Osteocyte (in vitro differentiated cells): ENCODE measurements at regions not wholly inside any gene's neighbourhood (a gene's known extent, or its start where the extent isn't known, plus 50 kb on each side); places are given as distances from the start of the nearest gene placed in this dataset.

Source experiments
- DNase-seq: peaks from one replicate; pipeline ENCODE4 v3.0.0; 2021; ENCODE audit warnings: mixed read lengths; ENCODE audit not compliant: unreplicated experiment; ENCODE audit errors: extremely low spot score
- H3K27ac Mint-ChIP-seq: one replicate; pipeline ENCODE4 v1.8.0; 2021; ENCODE audit warnings: mild to moderate bottlenecking, mixed read lengths; ENCODE audit not compliant: unreplicated experiment
- H3K27me3 Mint-ChIP-seq: one replicate; pipeline ENCODE4 v1.8.0; 2021; ENCODE audit warnings: mixed read lengths; ENCODE audit not compliant: unreplicated experiment
- H3K36me3 Mint-ChIP-seq: one replicate; pipeline ENCODE4 v1.8.0; 2021; ENCODE audit warnings: mixed read lengths; ENCODE audit not compliant: unreplicated experiment
- H3K4me1 Mint-ChIP-seq: one replicate; pipeline ENCODE4 v1.8.0; 2021; ENCODE audit warnings: mixed read lengths; ENCODE audit not compliant: unreplicated experiment
- H3K4me3 Mint-ChIP-seq: one replicate; pipeline ENCODE4 v1.8.0; 2021; ENCODE audit warnings: mild to moderate bottlenecking, moderate library complexity, mixed read lengths; ENCODE audit not compliant: unreplicated experiment
- H3K9me3 Mint-ChIP-seq: one replicate; pipeline ENCODE4 v1.8.0; 2021; ENCODE audit warnings: mixed read lengths; ENCODE audit not compliant: unreplicated experiment
- CTCF ChIP-seq: fragments of 200-600 bp; sonication (generic); IDR thresholded peaks from 2 replicates; pipeline ENCODE4 v1.5.0; 2021; ENCODE audit warnings: antibody characterized with exemption, mild to moderate bottlenecking, moderate library complexity

GRCh38 chr7:49346195-49346899 lies 422.0 kb downstream of the CDC14C start:
- no peak overlapping the region for H3K27ac Mint-ChIP-seq

GRCh38 chr7:49367072-49367471 lies 406.4 kb upstream of the VWC2 start:
- Mint-ChIP-seq H3K4me1 (no peaks in the 10 kb centered on the region), H3K27me3 (no peaks in the 10 kb centered on the region), H3K4me3 (no peak overlapping the region), H3K36me3 (no peaks in the 10 kb centered on the region), H3K27ac (no peak overlapping the region), H3K9me3 (no peaks in the 10 kb centered on the region)
- DNase-seq, result no peak
- TF ChIP-seq CTCF, result no peak

More at GRCh38 chr7:49346195-49346899, 422.0 kb downstream of the CDC14C start:
- TF ChIP-seq CTCF, result no peak
- Mint-ChIP-seq H3K4me1 (no peaks in the 10 kb centered on the region), H3K4me3 (no peak overlapping the region), H3K36me3 (no peaks in the 10 kb centered on the region), H3K9me3 (peaks cover 2% of the 10 kb centered on the region), H3K27me3 (no peaks in the 10 kb centered on the region)
- no peak for DNase-seq

- Mint-ChIP-seq H3K9me3 (peaks cover 2% of the 10 kb centered on the region), H3K27me3 (no peaks in the 10 kb centered on the region), H3K27ac (no peak overlapping the region), H3K36me3 (no peaks in the 10 kb centered on the region), H3K4me1 (no peaks in the 10 kb centered on the region), H3K4me3 (no peak overlapping the region)
- no peak for DNase-seq
- TF ChIP-seq CTCF, result no peak
These were observed 401.7 kb upstream of the VWC2 start for GRCh38 chr7:49371771-49372170.

- no peaks in the 10 kb centered on the region for H3K4me1 Mint-ChIP-seq
- no peaks in the 10 kb centered on the region for H3K27me3 Mint-ChIP-seq
- no peaks in the 10 kb centered on the region for H3K36me3 Mint-ChIP-seq
- H3K9me3 Mint-ChIP-seq, result peaks cover 25% of the 10 kb centered on the region
- no peak for DNase-seq
- no peak for TF ChIP-seq CTCF
- H3K27ac Mint-ChIP-seq, result no peak overlapping the region
- no peak overlapping the region for H3K4me3 Mint-ChIP-seq
These were observed 396.5 kb upstream of the VWC2 start for GRCh38 chr7:49376817-49377375.

DNA sequence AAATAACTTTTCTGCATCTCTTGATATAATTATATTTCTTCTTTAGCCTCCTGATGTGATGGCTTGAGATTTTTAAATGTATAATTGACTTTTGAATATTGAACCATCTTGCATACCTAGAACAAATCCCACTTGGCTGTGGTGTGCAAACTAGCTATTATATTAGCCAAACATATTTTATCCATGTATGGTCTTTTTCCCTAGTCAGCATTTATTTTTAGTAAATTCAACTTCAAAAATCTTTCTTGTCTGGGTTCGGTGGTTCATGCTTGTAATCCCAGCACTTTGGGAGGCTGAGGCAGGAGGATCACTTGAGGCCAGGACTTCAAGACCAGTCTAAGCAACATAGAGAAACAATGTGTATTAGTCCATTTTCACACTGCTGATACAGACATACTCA lies 386.6 kb upstream of the VWC2 start:
- TF ChIP-seq CTCF, result no peak
- H3K4me1 Mint-ChIP-seq, result no peaks in the 10 kb centered on the region
- H3K27me3 Mint-ChIP-seq, result no peaks in the 10 kb centered on the region
- H3K27ac Mint-ChIP-seq, result no peak overlapping the region
- peaks cover 4% of the 10 kb centered on the region for H3K9me3 Mint-ChIP-seq
- H3K36me3 Mint-ChIP-seq, result no peaks in the 10 kb centered on the region
- H3K4me3 Mint-ChIP-seq, result no peak overlapping the region
- DNase-seq, result no peak
